ENCODE measurements at regions not wholly inside any gene's neighbourhood (a gene's known extent, or its start where the extent isn't known, plus 50 kb on each side); places are given as distances from the start of the nearest gene placed in this dataset.

DNA sequence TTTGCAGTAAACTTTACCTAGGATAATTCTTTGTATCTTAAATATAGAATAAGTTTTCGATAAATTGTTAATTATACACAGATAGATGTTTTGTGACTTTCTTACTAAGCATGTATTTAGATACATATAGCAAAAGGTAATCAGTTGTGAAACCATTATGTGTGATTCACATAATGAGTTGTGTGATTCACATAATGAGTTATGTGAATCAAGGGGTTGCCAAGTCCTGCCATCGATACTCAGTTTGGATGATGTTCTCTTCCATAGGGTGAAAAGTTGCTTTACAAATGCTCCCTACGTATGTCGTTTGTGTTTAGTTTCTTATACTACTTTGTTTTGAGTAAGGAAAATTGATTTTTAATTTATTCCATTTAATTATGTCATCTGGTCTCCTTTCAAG lies 682.1 kb downstream of the MECOM start:
- no peak overlapping the region for H3K4me3 ChIP-seq
- no peak for ATAC-seq
- H3K27ac ChIP-seq: no peak overlapping the region
- TF ChIP-seq, protein P1, sequence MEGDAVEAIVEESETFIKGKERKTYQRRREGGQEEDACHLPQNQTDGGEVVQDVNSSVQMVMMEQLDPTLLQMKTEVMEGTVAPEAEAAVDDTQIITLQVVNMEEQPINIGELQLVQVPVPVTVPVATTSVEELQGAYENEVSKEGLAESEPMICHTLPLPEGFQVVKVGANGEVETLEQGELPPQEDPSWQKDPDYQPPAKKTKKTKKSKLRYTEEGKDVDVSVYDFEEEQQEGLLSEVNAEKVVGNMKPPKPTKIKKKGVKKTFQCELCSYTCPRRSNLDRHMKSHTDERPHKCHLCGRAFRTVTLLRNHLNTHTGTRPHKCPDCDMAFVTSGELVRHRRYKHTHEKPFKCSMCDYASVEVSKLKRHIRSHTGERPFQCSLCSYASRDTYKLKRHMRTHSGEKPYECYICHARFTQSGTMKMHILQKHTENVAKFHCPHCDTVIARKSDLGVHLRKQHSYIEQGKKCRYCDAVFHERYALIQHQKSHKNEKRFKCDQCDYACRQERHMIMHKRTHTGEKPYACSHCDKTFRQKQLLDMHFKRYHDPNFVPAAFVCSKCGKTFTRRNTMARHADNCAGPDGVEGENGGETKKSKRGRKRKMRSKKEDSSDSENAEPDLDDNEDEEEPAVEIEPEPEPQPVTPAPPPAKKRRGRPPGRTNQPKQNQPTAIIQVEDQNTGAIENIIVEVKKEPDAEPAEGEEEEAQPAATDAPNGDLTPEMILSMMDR (IDR thresholded peaks at IDR 0.05): no peak
- H3K4me1 ChIP-seq: no peaks in the 10 kb centered on the region
- DNase-seq: no peak
- no peaks in the 10 kb centered on the region for H3K27me3 ChIP-seq
- intact Hi-C loops (cut with DNase I): no loop called here
- no peaks in the 10 kb centered on the region for H3K9me3 ChIP-seq
- no peaks in the 10 kb centered on the region for H3K36me3 ChIP-seq

DNA sequence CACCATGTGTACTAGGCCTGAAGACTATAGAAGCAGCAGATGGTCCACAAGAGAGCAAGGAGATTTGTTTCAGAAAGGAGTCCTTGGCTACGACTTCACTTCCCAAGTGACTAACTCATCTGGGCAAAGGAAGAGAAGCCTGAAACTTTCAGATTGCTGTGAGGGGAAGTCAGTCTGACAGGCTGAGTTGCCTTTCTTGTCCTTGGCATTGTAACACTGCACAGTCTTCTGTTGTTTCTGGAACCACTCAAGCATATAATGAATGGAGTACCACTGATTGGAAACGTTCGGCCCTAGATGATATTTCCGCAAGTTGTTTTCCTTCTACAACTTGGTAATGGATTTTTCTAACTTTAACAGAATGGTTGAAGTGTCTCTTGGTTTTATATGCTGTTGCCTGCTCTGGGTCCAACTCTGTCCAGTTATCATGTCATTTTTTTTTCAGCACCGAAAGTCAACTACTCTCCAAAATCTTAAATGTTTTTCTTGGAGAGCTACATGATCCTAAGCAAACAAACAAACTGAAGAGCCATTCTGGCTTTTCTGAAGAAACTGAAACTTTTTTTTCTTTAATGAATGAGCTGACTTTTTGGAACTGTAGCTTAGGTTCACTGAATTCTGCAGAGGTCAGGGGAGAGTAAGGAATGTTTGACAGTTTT lies 685.7 kb downstream of the MECOM start:
- Histone ChIP-seq H3K4me3 (no peak overlapping the region), H3K36me3 (no peaks in the 10 kb centered on the region), H3K4me1 (no peaks in the 10 kb centered on the region), H3K9me3 (no peaks in the 10 kb centered on the region), H3K27me3 (no peaks in the 10 kb centered on the region), H3K27ac (no peak overlapping the region)
- TF ChIP-seq, protein P1 (IDR thresholded peaks at IDR 0.05): no peak
- ATAC-seq (peak; percentile 60), DNase-seq (peak in 2 of 4 donors; percentile 78 to 84)
- intact Hi-C loops (cut with DNase I): no loop called here

DNA sequence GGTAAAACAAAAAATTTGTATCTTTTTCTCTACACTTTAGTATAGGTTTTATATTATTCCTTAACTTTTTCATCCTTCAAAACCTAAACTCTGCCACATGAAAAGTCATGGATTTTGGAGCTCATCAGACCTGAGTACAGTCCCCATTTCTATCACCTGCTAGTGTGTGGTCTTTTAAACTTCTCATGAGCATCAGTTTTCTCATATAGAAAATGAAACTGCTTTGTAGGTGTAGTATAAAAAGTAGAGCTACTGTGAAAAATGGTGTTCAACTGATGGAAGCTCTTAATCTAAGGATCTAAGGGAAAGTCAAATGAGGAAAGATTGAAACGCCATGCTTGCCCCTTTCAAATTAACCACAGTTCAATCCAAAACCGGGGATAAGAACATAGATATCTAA lies 686.5 kb downstream of the MECOM start:
- no peaks in the 10 kb centered on the region for H3K4me1 ChIP-seq
- no peak overlapping the region for H3K4me3 ChIP-seq
- ATAC-seq (no peak), DNase-seq (no peak)
- TF ChIP-seq, protein P1 (IDR thresholded peaks at IDR 0.05): no peak
- no peak overlapping the region for H3K27ac ChIP-seq
- H3K9me3 ChIP-seq: no peaks in the 10 kb centered on the region
- no peaks in the 10 kb centered on the region for H3K27me3 ChIP-seq
- no peaks in the 10 kb centered on the region for H3K36me3 ChIP-seq
- intact Hi-C loops (cut with DNase I): no loop called here

DNA sequence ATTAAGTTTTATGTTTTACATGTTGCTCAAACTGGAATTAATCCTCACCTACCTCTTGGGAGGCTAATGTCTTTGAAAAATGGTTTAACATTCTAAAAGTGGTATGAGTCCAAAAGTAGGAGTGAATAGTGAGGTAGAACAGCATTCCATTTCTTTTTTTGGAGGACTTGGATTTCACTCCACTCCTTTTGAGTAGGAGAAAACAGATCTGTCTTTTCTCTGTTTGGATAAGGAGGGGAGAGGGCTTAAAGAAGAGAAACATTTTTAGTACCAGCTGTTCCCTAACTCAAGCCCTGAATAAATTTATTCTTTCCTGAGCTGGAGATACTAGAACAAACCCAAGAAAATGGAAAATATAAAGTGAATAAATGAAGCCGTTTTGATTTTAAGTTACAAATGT lies 687.9 kb downstream of the MECOM start:
- DNase-seq: no peak
- intact Hi-C loops (cut with DNase I): no loop called here
- Histone ChIP-seq H3K9me3 (no peaks in the 10 kb centered on the region), H3K4me1 (no peaks in the 10 kb centered on the region), H3K27ac (no peak overlapping the region), H3K27me3 (no peaks in the 10 kb centered on the region), H3K36me3 (no peaks in the 10 kb centered on the region), H3K4me3 (no peak overlapping the region)
- TF ChIP-seq, protein P1 (IDR thresholded peaks at IDR 0.05): no peak
- ATAC-seq: no peak

DNA sequence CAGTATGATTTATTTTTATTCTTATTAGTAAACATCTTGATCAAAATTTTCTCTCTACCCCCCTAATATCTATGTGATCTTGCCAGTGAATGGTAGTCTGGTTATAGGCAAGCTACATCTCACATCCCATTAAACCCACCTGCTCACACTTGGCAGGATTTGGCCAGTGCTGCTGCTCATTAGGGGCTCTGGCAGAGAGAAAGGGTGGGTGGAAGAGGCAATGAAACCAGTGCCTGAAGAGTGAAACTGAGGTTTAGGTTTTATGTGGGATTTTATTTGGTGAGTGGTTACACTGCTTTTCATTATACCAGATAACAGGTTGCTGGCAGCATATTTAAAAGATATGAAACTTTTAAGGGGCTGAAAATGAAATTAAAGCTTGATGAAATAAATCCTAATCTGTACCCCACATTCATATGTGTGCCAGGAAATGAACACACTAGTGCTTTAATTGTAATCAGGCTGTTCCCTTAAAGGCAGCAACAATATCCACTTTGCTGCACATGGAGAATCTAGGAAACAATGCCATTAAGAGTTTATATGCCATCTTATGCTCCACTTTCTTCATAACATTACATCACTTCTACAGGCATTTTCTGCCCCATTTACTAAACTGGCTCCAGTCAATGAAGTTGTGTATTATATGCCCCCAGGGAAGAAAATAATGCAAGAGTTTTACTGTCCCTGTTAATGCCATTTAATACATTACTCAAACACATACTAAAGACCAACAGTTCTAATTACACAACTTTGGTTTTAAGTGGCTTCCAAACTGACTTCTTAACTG lies 688.7 kb downstream of the MECOM start:
- TF ChIP-seq, protein P1 (IDR thresholded peaks at IDR 0.05): no peak
- DNase-seq: no peak
- no peak for ATAC-seq
- no peaks in the 10 kb centered on the region for H3K27me3 ChIP-seq
- no peaks in the 10 kb centered on the region for H3K9me3 ChIP-seq
- H3K4me3 ChIP-seq: no peak overlapping the region
- no peaks in the 10 kb centered on the region for H3K36me3 ChIP-seq
- no peak overlapping the region for H3K27ac ChIP-seq
- H3K4me1 ChIP-seq: no peaks in the 10 kb centered on the region
- intact Hi-C loops (cut with DNase I): no loop called here

Data from left lung (tissue), 4 donors.